ENCODE measurements at regions not wholly inside any gene's neighbourhood (a gene's known extent, or its start where the extent isn't known, plus 50 kb on each side); places are given as distances from the start of the nearest gene placed in this dataset.
"Not testable (repeated sequence)": the region's sequence is repeated elsewhere in the genome, so short reads cannot be mapped to it uniquely, and the experiment has no call there.

- H3K4me3 ChIP-seq, result no peak overlapping the region
- ATAC-seq (no peak), DNase-seq (no peak)
- TF ChIP-seq, protein P1, sequence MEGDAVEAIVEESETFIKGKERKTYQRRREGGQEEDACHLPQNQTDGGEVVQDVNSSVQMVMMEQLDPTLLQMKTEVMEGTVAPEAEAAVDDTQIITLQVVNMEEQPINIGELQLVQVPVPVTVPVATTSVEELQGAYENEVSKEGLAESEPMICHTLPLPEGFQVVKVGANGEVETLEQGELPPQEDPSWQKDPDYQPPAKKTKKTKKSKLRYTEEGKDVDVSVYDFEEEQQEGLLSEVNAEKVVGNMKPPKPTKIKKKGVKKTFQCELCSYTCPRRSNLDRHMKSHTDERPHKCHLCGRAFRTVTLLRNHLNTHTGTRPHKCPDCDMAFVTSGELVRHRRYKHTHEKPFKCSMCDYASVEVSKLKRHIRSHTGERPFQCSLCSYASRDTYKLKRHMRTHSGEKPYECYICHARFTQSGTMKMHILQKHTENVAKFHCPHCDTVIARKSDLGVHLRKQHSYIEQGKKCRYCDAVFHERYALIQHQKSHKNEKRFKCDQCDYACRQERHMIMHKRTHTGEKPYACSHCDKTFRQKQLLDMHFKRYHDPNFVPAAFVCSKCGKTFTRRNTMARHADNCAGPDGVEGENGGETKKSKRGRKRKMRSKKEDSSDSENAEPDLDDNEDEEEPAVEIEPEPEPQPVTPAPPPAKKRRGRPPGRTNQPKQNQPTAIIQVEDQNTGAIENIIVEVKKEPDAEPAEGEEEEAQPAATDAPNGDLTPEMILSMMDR (IDR thresholded peaks at IDR 0.05), result no peak
- H3K36me3 ChIP-seq (ENCODE audit: insufficient read depth in 1 of 2, low read depth in 1 of 2), result no peaks in the 10 kb centered on the region
- intact Hi-C loops (cut with DNase I), result no loop called here
- H3K9me3 ChIP-seq, result no peaks in the 10 kb centered on the region
- no peaks in the 10 kb centered on the region for H3K27me3 ChIP-seq (ENCODE audit: insufficient read depth in 3 of 3, low read length in 2 of 3)
- no peaks in the 10 kb centered on the region for H3K4me1 ChIP-seq
- no peak overlapping the region for H3K27ac ChIP-seq
Observed at GRCh38 chr5:109561447-109561846, 128.3 kb upstream of the MAN2A1 start.

DNA sequence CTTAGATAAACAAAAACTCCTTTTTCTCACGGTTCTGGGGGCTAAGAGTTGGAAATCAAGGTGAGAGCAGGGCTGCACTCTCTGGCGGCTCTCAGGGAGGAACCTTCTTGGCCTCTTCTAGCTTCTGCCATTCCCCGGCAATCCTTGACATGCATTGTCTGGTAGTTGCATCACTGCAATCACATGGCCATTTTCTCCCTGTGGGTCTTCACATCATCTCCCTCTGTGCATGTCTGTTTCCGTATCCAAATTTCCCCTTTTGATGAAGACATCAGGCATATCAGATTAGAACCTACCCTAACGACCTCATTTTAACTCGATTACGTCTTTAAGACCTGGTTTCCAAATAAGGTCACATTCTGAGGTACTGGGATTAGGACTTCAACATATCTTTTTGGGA, 129.2 kb upstream of the MAN2A1 start:
- no peak overlapping the region for H3K27ac ChIP-seq
- DNase-seq (no peak), ATAC-seq (no peak)
- no peaks in the 10 kb centered on the region for H3K36me3 ChIP-seq (ENCODE audit: insufficient read depth in 1 of 2, low read depth in 1 of 2)
- WGBS, 3 donors, result 83 to 96% (median 86%) methylated on average over 7 of the region's 7 CpGs
- H3K4me3 ChIP-seq, result no peak overlapping the region
- intact Hi-C loops (cut with DNase I), result no loop called here
- no peaks in the 10 kb centered on the region for H3K4me1 ChIP-seq
- H3K9me3 ChIP-seq, result no peaks in the 10 kb centered on the region
- H3K27me3 ChIP-seq (ENCODE audit: insufficient read depth in 3 of 3, low read length in 2 of 3), result no peaks in the 10 kb centered on the region
- TF ChIP-seq, protein P1 (IDR thresholded peaks at IDR 0.05), result no peak

DNA sequence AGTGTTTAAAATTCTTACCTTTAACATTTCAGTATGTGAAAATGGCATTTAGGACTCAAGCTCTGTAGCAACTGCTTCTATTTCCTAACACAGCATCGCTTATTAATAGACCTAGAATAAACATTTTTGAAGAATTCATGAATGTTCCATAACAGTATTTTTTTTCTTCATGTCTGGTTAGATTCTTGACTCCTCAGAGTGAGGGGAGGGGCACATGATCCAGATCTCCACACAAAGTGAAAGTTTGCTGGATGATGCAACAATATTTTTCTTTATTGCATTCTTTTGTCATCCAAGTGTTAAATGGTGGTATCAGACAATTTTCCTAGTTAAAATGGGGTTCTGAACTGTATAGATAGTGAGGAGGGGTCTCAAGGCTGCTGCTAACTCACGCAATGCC, 130.8 kb upstream of the MAN2A1 start:
- Histone ChIP-seq H3K9me3 (no peaks in the 10 kb centered on the region), H3K27me3 (ENCODE audit: insufficient read depth in 3 of 3, low read length in 2 of 3) (no peaks in the 10 kb centered on the region), H3K36me3 (ENCODE audit: insufficient read depth in 1 of 2, low read depth in 1 of 2) (no peaks in the 10 kb centered on the region), H3K4me1 (no peaks in the 10 kb centered on the region), H3K27ac (no peak overlapping the region), H3K4me3 (no peak overlapping the region)
- WGBS, 3 donors, result 92 to 97% (median 93%) methylated on average over 2 of the region's 2 CpGs
- TF ChIP-seq, protein P1 (IDR thresholded peaks at IDR 0.05), result no peak
- ATAC-seq (no peak), DNase-seq (no peak)
- intact Hi-C loops (cut with DNase I), result no loop called here

GRCh38 chr5:109558364-109558763, 131.4 kb upstream of the MAN2A1 start:
- TF ChIP-seq, protein P1 (IDR thresholded peaks at IDR 0.05), result no peak
- H3K27me3 ChIP-seq (ENCODE audit: insufficient read depth in 3 of 3, low read length in 2 of 3), result no peaks in the 10 kb centered on the region
- DNase-seq (no peak), ATAC-seq (no peak)
- WGBS, 3 donors, result 75 to 89% (median 75%) methylated on average over 3 of the region's 3 CpGs
- no peaks in the 10 kb centered on the region for H3K36me3 ChIP-seq (ENCODE audit: insufficient read depth in 1 of 2, low read depth in 1 of 2)
- no peak overlapping the region for H3K4me3 ChIP-seq
- H3K4me1 ChIP-seq, result no peaks in the 10 kb centered on the region
- intact Hi-C loops (cut with DNase I), result no loop called here
- H3K27ac ChIP-seq, result no peak overlapping the region
- no peaks in the 10 kb centered on the region for H3K9me3 ChIP-seq

DNA sequence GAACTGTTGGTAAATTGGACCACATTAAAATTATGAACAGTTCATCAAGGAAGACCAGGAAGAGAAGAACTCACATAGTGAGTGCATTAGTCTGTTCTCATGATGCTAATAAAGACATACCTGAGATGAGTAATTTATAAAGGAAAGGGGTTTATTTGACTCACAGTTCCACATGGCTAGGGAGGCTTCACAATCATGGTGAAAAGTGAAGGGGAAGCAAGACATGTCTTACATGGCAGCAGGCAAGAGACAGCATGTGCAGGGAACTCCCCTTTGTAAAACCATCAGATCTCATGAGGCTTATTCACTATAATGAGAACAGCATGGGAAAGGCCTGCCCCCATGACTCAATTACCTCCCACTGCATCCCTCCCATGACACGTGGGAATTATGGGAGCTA, 135.9 kb upstream of the MAN2A1 start:
- H3K4me3 ChIP-seq, result no peak overlapping the region
- H3K27ac ChIP-seq, result no peak overlapping the region
- no peaks in the 10 kb centered on the region for H3K36me3 ChIP-seq (ENCODE audit: insufficient read depth in 1 of 2, low read depth in 1 of 2)
- no peaks in the 10 kb centered on the region for H3K9me3 ChIP-seq
- DNase-seq, result no peak
- 82 to 100% (median 93%) methylated on average over 1 of the region's 1 CpG for WGBS, 3 donors
- H3K27me3 ChIP-seq (ENCODE audit: insufficient read depth in 3 of 3, low read length in 2 of 3), result no peaks in the 10 kb centered on the region
- TF ChIP-seq, protein P1 (IDR thresholded peaks at IDR 0.05), result no peak
- ATAC-seq, result no peak
- no peaks in the 10 kb centered on the region for H3K4me1 ChIP-seq
- intact Hi-C loops (cut with DNase I), result no loop called here

DNA sequence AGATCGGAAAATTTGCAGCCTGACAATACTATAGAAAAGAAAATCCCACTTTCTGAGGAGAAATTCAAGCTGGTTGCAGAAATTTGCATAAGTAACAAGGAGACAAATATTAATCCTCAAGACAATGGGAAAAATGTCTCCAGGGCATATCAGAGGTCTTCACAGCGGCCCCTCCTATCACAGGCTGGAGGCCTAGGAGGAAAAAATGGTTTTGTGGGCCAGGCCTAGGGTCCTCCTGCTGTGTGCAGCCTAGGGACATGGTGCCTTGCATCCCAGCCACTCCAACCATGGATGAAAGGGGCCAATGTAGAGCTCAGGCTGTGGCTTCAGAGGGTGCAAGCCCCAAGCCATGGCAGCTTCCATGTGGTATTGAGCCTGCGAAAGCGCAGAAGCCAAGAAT, 138.5 kb upstream of the MAN2A1 start:
- not testable (repeated sequence) for ATAC-seq

More for the DNA sequence above, 138.5 kb upstream of the MAN2A1 start:
- 96 to 99% (median 99%) methylated on average over 4 of the region's 4 CpGs for WGBS, 3 donors
- DNase-seq; H3K27me3 ChIP-seq (ENCODE audit: insufficient read depth in 3 of 3, low read length in 2 of 3); H3K27ac ChIP-seq; intact Hi-C loops (cut with DNase I); H3K4me1 ChIP-seq; H3K4me3 ChIP-seq; H3K36me3 ChIP-seq (ENCODE audit: insufficient read depth in 1 of 2, low read depth in 1 of 2); H3K9me3 ChIP-seq: not testable (repeated sequence)
